NT2/D1 (cell line): ENCODE measurements at regions not wholly inside any gene's neighbourhood (a gene's known extent, or its start where the extent isn't known, plus 50 kb on each side); places are given as distances from the start of the nearest gene placed in this dataset.

Experiments
- YY1 ChIP-seq: IDR thresholded peaks from 2 replicates; pipeline ENCODE4 v1.6.1; 2011; ENCODE audit not compliant: insufficient read length, insufficient read depth
- ZNF274 ChIP-seq: IDR thresholded peaks from 2 replicates; pipeline ENCODE4 v1.6.1; 2011; ENCODE audit warnings: mild to moderate bottlenecking, low read depth, low read length

DNA sequence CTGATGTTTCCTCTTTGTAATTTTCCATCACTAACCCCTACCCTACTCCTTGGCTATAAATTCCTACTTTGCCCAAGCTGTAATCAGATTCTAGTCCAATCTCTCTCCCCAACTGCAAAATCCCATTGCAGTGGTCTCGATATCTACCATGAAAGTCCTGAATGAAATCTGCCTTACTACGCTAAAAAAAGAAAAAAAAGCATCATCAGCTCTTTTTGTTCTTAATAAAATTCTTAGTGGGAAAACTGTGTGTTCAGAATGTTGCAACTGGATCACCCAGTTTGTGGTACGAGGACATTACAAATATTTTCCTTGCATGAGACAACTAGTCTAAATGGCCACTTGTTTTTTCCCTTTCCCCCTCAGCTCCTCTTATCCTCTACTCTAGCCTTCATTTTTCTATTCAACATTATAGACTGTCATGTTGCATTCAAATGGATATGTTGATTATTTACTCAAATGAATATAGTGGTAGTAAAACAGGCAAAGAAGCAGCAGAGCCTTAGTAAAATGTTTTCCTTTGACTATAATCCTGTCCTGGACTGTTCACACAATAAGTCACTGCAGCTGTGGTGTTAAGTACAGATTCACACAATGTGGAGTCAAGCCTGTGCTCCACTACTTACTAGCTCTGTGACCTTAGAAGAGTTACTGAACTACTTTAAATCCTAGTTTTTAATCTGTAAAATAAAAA lies 527.1 kb upstream of the MARCKS start:
- TF ChIP-seq ZNF274: no peak
- no peak for TF ChIP-seq YY1
